ENCODE measurements at regions not wholly inside any gene's neighbourhood (a gene's known extent, or its start where the extent isn't known, plus 50 kb on each side); places are given as distances from the start of the nearest gene placed in this dataset.

- no peak for DNase-seq
Measured at GRCh38 chr20:7657569-7657968, 282.7 kb downstream of the HAO1 start.

- DNase-seq = no peak
Measured at GRCh38 chr20:7660165-7660564, 280.1 kb downstream of the HAO1 start.

- DNase-seq = no peak
Measured at GRCh38 chr20:7665376-7665775, 274.9 kb downstream of the HAO1 start.

- DNase-seq = no peak
Measured at GRCh38 chr20:7667194-7667593, 273.1 kb downstream of the HAO1 start.

GRCh38 chr20:7672571-7672970 is 267.7 kb downstream of the HAO1 start:
- DNase-seq = no peak

- DNase-seq = no peak
Measured at GRCh38 chr20:7673841-7674240, 266.4 kb downstream of the HAO1 start.

- no peak for DNase-seq
Measured at GRCh38 chr20:7682916-7683315, 257.3 kb downstream of the HAO1 start.

- DNase-seq = no peak
Measured at GRCh38 chr20:7687065-7687464, 253.2 kb downstream of the HAO1 start.

- DNase-seq = no peak
Measured at GRCh38 chr20:7689151-7689550, 251.1 kb downstream of the HAO1 start.

- DNase-seq = no peak
Measured at GRCh38 chr20:7691647-7692269, 248.5 kb downstream of the HAO1 start.

GRCh38 chr20:7692478-7692877 is 247.8 kb downstream of the HAO1 start:
- no peak for DNase-seq

GRCh38 chr20:7693761-7694160 is 246.5 kb downstream of the HAO1 start:
- peak; percentile 48 for DNase-seq

- no peak for DNase-seq
Measured at GRCh38 chr20:7695051-7695495, 245.2 kb downstream of the HAO1 start.

GRCh38 chr20:7695635-7696034 is 244.6 kb downstream of the HAO1 start:
- no peak for DNase-seq

GRCh38 chr20:7696311-7696710 is 243.9 kb downstream of the HAO1 start:
- no peak for DNase-seq

- DNase-seq = no peak
Measured at GRCh38 chr20:7702141-7702540, 238.1 kb downstream of the HAO1 start.

GRCh38 chr20:7703551-7703961 is 236.7 kb downstream of the HAO1 start:
- DNase-seq = no peak

GRCh38 chr20:7703996-7704395 is 236.3 kb downstream of the HAO1 start:
- no peak for DNase-seq

GRCh38 chr20:7708112-7708511 is 232.1 kb downstream of the HAO1 start:
- DNase-seq = no peak

GRCh38 chr20:7708782-7709181 is 231.5 kb downstream of the HAO1 start:
- DNase-seq = no peak

GRCh38 chr20:7710440-7710839 is 229.8 kb downstream of the HAO1 start:
- DNase-seq = no peak

GRCh38 chr20:7712661-7713060 is 227.6 kb downstream of the HAO1 start:
- DNase-seq = no peak

GRCh38 chr20:7714549-7714948 is 225.7 kb downstream of the HAO1 start:
- no peak for DNase-seq

- no peak for DNase-seq
Measured at GRCh38 chr20:7716286-7716972, 223.8 kb downstream of the HAO1 start.

- DNase-seq = no peak
Measured at GRCh38 chr20:7722564-7722963, 217.7 kb downstream of the HAO1 start.
